Tibial nerve (tissue), 4 donors: ENCODE measurements at regions not wholly inside any gene's neighbourhood (a gene's known extent, or its start where the extent isn't known, plus 50 kb on each side); places are given as distances from the start of the nearest gene placed in this dataset.
"Not testable (repeated sequence)": the region's sequence is repeated elsewhere in the genome, so short reads cannot be mapped to it uniquely, and the experiment has no call there.

Experiments used
- DNase-seq, 2 donors: peaks; one replicate each; pipeline ENCODE4 v3.0.0-alpha.2; 2019; ENCODE audit warnings: low spot score in 2 of 2
- H3K27ac ChIP-seq, 4 donors: fragments of 200-600 bp; sonication (generic) in 3 of 4; one replicate each; pipeline ENCODE4 v1.5.1; 2017 to 2019; ENCODE audit warnings: mild to moderate bottlenecking in 1 of 4
- H3K27me3 ChIP-seq, 2 donors: fragments of 200-600 bp; sonication (generic) in 1 of 2; one replicate each; pipeline versions ENCODE4 v1.5.1 to v1.6.0; 2017 to 2019
- H3K36me3 ChIP-seq, 3 donors: fragments of 200-600 bp; sonication (generic); one replicate each; pipeline ENCODE4 v1.5.1; 2018 to 2019
- H3K4me1 ChIP-seq, 4 donors: fragments of 200-600 bp; sonication (generic) in 3 of 4; one replicate each; pipeline ENCODE4 v1.5.1; 2017 to 2019
- H3K4me3 ChIP-seq, 4 donors: fragments of 200-600 bp; sonication (generic) in 3 of 4; one replicate each; pipeline ENCODE4 v1.5.1; 2017 to 2019; ENCODE audit warnings: mild to moderate bottlenecking in 1 of 4, moderate library complexity in 1 of 4
- H3K9me3 ChIP-seq, 4 donors: fragments of 200-600 bp; sonication (generic) in 3 of 4; one replicate each; pipeline ENCODE4 v1.5.1; 2017 to 2019
- EP300 ChIP-seq, 2 donors: sonication (generic); formaldehyde crosslinking; IDR thresholded peaks; one replicate each; pipeline ENCODE4 v1.6.1; 2017; ENCODE audit warnings: antibody characterized with exemption in 2 of 2, mild to moderate bottlenecking in 1 of 2
- POLR2A ChIP-seq, 2 donors: fragments of 450-650 bp; IDR thresholded peaks; one replicate each; pipeline ENCODE4 v1.6.1; 2017; ENCODE audit warnings: antibody characterized with exemption in 2 of 2, mild to moderate bottlenecking in 2 of 2, moderate library complexity in 2 of 2
- WGBS, 2 donors: methylation state at CpG; one replicate each; pipeline ENCODE4 v1.1.5; 2018; 5-methylcytosine and 5-hydroxymethylcytosine counted together
- TF ChIP-seq, protein P1 (sequence below), 5 experiments: fragments of 200-600 bp in 3 of 5; fragments of 450-650 bp in 2 of 5; sonication (generic) in 3 of 5; IDR thresholded peaks; one replicate each; pipeline ENCODE4 v1.5.1; 2016 to 2019; ENCODE audit warnings: antibody characterized with exemption in 5 of 5, mild to moderate bottlenecking in 3 of 5, moderate library complexity in 2 of 5

DNA sequence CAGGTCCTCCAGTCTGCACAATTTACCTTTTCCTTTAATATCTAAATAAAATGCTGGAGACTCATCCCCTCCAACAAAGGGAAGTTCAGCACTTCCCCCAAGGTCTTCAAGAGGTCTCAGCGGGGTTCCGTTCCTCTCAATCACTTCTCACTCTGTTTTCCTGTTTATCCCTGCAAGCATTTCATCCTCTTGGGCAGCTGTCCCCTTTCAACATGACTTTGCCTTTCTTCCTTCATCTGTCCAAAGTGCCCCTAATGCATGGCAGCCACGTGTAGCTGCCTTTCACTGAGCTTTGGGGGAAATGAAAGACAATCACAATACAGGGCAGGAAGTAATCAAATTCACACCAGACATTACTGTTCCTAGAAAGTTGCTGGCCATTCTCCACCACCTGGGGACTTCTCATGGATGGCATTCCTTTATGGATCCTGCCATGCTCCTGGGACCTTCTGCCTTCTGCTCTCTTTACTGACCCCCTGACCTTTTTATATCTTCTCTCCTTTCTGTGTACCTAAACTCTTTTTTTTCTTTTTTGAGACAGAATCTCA, 79.7 kb upstream of the USP9X start:
- no peak for DNase-seq
- no peak for TF ChIP-seq POLR2A (IDR thresholded peaks at IDR 0.05)
- TF ChIP-seq EP300 (IDR thresholded peaks at IDR 0.05), result peak in 1 of 2 donors; percentile 36
- TF ChIP-seq, protein P1, sequence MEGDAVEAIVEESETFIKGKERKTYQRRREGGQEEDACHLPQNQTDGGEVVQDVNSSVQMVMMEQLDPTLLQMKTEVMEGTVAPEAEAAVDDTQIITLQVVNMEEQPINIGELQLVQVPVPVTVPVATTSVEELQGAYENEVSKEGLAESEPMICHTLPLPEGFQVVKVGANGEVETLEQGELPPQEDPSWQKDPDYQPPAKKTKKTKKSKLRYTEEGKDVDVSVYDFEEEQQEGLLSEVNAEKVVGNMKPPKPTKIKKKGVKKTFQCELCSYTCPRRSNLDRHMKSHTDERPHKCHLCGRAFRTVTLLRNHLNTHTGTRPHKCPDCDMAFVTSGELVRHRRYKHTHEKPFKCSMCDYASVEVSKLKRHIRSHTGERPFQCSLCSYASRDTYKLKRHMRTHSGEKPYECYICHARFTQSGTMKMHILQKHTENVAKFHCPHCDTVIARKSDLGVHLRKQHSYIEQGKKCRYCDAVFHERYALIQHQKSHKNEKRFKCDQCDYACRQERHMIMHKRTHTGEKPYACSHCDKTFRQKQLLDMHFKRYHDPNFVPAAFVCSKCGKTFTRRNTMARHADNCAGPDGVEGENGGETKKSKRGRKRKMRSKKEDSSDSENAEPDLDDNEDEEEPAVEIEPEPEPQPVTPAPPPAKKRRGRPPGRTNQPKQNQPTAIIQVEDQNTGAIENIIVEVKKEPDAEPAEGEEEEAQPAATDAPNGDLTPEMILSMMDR (IDR thresholded peaks at IDR 0.05), result no peak
- Histone ChIP-seq H3K27ac (no peak overlapping the region), H3K36me3 (no peaks in the 10 kb centered on the region), H3K9me3 (no peaks in the 10 kb centered on the region), H3K4me1 (no peaks in the 10 kb centered on the region), H3K27me3 (no peaks in the 10 kb centered on the region), H3K4me3 (no peak overlapping the region)
- 33 to 41% methylated on average over 3 of the region's 3 CpGs for WGBS, 2 donors

DNA sequence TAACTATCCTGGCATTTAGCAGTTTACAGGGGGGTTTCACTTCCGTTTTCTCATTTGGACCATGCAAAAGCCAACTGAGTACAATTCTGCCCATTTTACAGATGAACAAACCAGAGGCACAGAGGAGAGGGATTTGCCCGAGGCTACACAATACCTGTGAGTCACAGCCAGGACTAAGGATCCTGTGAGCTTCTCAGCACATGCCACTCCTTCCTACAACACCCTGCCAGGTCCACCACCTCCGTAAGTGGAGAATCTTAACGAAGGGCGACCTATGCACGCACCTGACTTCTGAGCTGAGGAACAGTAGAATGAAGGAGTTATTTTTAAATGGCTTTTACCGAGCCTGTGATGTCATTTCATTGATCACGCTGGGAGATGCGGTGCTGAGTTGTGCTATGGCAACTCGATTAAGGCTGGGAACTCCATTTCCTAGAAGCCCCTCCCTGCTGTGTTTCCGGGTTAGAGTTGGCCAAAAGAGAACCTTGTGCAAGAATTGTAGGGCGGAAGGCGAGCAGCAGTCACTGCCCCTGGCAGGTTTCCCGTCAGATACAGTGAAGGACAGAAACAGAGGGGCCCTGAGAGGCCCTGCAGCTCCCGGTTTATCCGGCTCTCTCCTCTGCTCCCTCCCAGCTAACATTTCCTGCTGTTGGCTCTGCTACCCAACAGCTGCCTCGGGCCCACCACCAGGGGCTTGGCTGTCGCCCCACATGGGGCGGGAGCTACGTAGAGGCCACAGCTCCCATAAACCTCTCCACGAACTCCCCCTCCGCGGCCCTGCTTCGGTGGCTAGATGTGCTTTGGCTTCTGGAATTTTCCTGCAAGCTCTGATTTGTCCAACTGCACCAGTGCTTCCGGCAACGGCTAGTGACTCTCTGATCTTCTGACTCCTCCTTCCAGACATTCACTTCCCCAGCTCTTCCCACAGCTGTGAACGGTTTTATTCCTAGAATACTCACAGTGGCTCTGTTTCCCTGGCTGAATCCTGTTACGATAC, 75.1 kb upstream of the USP9X start:
- Histone ChIP-seq H3K4me3 (peak overlapping the region in 3 of 4 donors; percentile 3 to 47 (median 41)), H3K27ac (peak overlapping the region; percentile 35 to 91 (median 82)), H3K9me3 (no peaks in the 10 kb centered on the region), H3K27me3 (peaks cover 0 to under 1% of the 10 kb centered on the region in 2 donors), H3K4me1 (peaks cover 0 to 14% (median 3%) of the 10 kb centered on the region in 4 donors), H3K36me3 (no peaks in the 10 kb centered on the region)
- DNase-seq, result peak; percentile 41 to 77
- WGBS, 2 donors, result 20 to 29% methylated on average over 20 to 28 of the region's 28 CpGs
- TF ChIP-seq, protein P1 (IDR thresholded peaks at IDR 0.05), result peak in 1 of 5 experiments; percentile 25
- TF ChIP-seq EP300 (IDR thresholded peaks at IDR 0.05) (peak; percentile 30 to 81), POLR2A (IDR thresholded peaks at IDR 0.05) (no peak)

DNA sequence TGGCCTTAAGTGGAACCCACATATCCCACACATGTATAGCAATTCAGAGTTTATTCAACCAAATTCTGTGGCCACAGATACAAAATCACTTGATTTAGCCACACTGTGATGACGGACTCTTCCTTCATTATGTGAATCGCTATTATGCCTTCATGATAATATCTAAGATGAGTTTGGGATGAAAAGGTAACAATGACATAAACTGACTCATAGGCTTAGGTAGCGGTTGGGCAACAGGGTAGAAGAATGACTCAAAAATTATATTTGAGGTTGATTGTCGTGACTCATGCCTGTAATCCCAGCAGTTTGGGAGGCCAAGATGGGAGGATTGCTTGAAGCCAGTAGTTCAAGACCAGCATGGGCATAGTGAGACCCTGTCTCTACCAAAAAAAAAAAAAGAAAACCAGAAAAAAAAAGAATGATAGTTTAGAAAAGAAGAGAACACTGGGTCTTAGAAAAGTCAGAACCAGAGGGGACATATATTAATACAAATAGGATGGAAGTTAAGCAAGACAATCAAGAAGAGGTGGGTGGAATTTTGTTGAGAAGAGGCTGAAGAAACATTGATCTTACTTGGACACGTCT, 70.4 kb upstream of the USP9X start:
- Histone ChIP-seq H3K4me3 (no peak overlapping the region), H3K27me3 (peaks cover 0 to 12% of the 10 kb centered on the region in 2 donors), H3K27ac (no peak overlapping the region), H3K36me3 (no peaks in the 10 kb centered on the region), H3K9me3 (no peaks in the 10 kb centered on the region), H3K4me1 (peaks cover 0 to 14% (median 3%) of the 10 kb centered on the region in 4 donors)
- TF ChIP-seq POLR2A (IDR thresholded peaks at IDR 0.05) (no peak), EP300 (IDR thresholded peaks at IDR 0.05) (no peak)
- TF ChIP-seq, protein P1 (IDR thresholded peaks at IDR 0.05), result no peak
- DNase-seq, result no peak
- 89 to 94% methylated on average over 5 of the region's 5 CpGs for WGBS, 2 donors

DNA sequence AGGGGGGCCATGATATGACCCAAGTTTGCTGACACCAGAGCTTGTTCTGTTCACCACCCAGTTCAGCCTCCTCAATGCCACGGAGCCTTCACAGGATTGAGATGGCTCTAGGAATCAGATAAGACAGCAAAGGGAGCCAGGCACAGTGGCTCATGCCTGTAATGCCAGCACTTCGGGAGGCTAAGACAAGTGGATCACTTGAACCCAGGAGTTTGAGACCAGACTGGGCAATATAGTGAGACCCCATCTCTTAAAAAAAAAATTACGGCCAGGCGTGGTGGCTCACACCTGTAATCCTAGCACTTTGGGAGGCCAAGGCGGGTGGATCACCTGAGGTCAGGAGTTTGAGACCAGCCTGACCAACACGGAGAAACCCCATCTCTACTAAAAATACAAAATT, 67.5 kb upstream of the USP9X start:
- H3K9me3 ChIP-seq, H3K27ac ChIP-seq, H3K4me3 ChIP-seq, H3K36me3 ChIP-seq, DNase-seq, H3K4me1 ChIP-seq: not testable (repeated sequence)
- peaks cover 0 to 15% of the 10 kb centered on the region in 2 donors for H3K27me3 ChIP-seq
- WGBS, 2 donors, result 89 to 91% methylated on average over 6 of the region's 6 CpGs

DNA sequence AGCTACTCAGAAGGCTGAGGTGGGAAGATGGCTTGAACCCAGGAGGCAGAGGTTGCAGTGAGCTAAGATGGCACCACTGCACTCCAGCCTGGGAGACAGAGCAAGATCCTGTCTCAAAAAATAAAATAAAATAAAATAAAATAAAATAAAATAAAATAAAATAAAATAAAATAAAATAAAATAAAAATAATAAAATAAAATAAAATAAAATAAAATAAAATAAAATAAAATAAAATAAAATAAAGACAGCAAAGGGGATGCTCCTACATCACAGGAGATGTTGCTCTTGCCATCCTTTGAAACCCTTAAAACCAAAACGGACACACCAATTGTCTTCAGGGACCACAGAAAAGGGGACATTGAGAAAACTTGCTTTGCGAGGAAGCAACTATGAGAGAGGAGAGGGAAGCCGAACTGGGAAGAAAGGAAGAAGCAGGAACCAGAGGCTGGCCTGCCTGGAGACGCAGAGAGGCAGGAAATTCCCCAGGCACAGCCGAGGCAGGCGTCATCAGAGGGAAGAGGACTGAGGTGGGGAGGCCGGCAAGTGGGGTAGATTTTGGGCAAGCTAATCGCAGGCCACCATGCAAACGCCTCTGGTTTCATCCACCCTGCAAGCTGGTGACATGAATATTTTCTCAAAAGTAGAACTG, 66.7 kb upstream of the USP9X start:
- H3K4me1 ChIP-seq, H3K27ac ChIP-seq, DNase-seq, H3K36me3 ChIP-seq, H3K9me3 ChIP-seq, H3K4me3 ChIP-seq: not testable (repeated sequence)
- WGBS, 2 donors, result 45 to 50% methylated on average over 9 of the region's 9 CpGs
- H3K27me3 ChIP-seq, result peaks cover 0 to 15% of the 10 kb centered on the region in 2 donors
